HepG2 (cell line): ENCODE measurements at regions not wholly inside any gene's neighbourhood (a gene's known extent, or its start where the extent isn't known, plus 50 kb on each side); places are given as distances from the start of the nearest gene placed in this dataset.

Source experiments
- ELF3 ChIP-seq: IDR thresholded peaks from 2 replicates; pipeline ENCODE4 v1.6.1; 2016; ENCODE audit warnings: missing genetic modification reagents, missing compliant biosample characterization
- FOSL2 ChIP-seq: sonication (generic); formaldehyde crosslinking; IDR thresholded peaks from 2 replicates; pipeline ENCODE4 v1.4.0; 2020; ENCODE audit warnings: missing genetic modification reagents
- FOXC1 ChIP-seq: sonication (generic); formaldehyde crosslinking; IDR thresholded peaks from 2 replicates; pipeline ENCODE4 v1.8.0; 2022; ENCODE audit warnings: mild to moderate bottlenecking, missing genetic modification reagents, borderline replicate concordance
- MTF2 ChIP-seq: sonication (generic); formaldehyde crosslinking; IDR thresholded peaks from 2 replicates; pipeline ENCODE4 v1.5.0; 2020; ENCODE audit warnings: missing genetic modification reagents, borderline replicate concordance
- NFE2L1 ChIP-seq: sonication (generic); formaldehyde crosslinking; IDR thresholded peaks from 2 replicates; pipeline ENCODE4 v1.4.0; 2020; ENCODE audit warnings: missing genetic modification reagents, mild to moderate bottlenecking, borderline replicate concordance
- NR1H2 ChIP-seq: sonication (generic); formaldehyde crosslinking; IDR thresholded peaks from 2 replicates; pipeline ENCODE4 v1.8.1; 2022; ENCODE audit warnings: low read depth, missing genetic modification reagents, borderline replicate concordance
- PHB2 ChIP-seq: fragments of 450-650 bp; IDR thresholded peaks from 2 replicates; pipeline ENCODE4 v1.6.1; 2018; ENCODE audit not compliant: partially characterized antibody
- RELA ChIP-seq: sonication (generic); formaldehyde crosslinking; IDR thresholded peaks from 2 replicates; pipeline ENCODE4 v1.4.0; 2020; ENCODE audit warnings: missing genetic modification reagents
- SOX13 ChIP-seq, 3 experiments: fragments of 450-650 bp in 1 of 3; sonication (generic) in 1 of 3; formaldehyde crosslinking in 1 of 3; IDR thresholded peaks in 2 of 3; conservative IDR thresholded peaks in 1 of 3; 2 replicates each; pipeline versions ENCODE4 v1.5.0 to v1.6.1; 2016 to 2020; ENCODE audit warnings: antibody characterized with exemption in 1 of 3, mild to moderate bottlenecking in 1 of 3, missing compliant biosample characterization in 1 of 3, missing genetic modification reagents in 1 of 3, moderate library complexity in 1 of 3
- SRSF9 ChIP-seq: fragments of 200-400 bp; formaldehyde crosslinking; IDR thresholded peaks from 2 replicates; pipeline ENCODE4 v1.6.1; 2018; ENCODE audit warnings: borderline replicate concordance, mild to moderate bottlenecking, low read depth, low read length; ENCODE audit not compliant: insufficient read depth, poor library complexity, severe bottlenecking
- TARDBP ChIP-seq: sonication (generic); formaldehyde crosslinking; IDR thresholded peaks from 2 replicates; pipeline ENCODE4 v1.8.0; 2022; ENCODE audit warnings: mild to moderate bottlenecking, missing genetic modification reagents
- TOPORS ChIP-seq: sonication (generic); formaldehyde crosslinking; IDR thresholded peaks from 2 replicates; pipeline ENCODE4 v1.8.0; 2023; ENCODE audit warnings: mild to moderate bottlenecking, missing genetic modification reagents
- ZFX ChIP-seq: sonication (generic); formaldehyde crosslinking; IDR thresholded peaks from 2 replicates; pipeline ENCODE4 v1.4.0; 2020; ENCODE audit warnings: mild to moderate bottlenecking, low read depth, missing genetic modification reagents, moderate library complexity
- ZNF24 ChIP-seq: fragments of 450-650 bp; IDR thresholded peaks from 2 replicates; pipeline ENCODE4 v1.6.1; 2017; ENCODE audit warnings: antibody characterized with exemption, mild to moderate bottlenecking
- ZNF556 ChIP-seq: sonication (generic); formaldehyde crosslinking; IDR thresholded peaks from 2 replicates; pipeline ENCODE4 v1.4.0; 2020; ENCODE audit warnings: mild to moderate bottlenecking, missing genetic modification reagents, borderline replicate concordance
- ZNF572 ChIP-seq: sonication (generic); formaldehyde crosslinking; IDR thresholded peaks from 2 replicates; pipeline ENCODE4 v1.5.1; 2020; ENCODE audit warnings: mild to moderate bottlenecking, missing genetic modification reagents
- ZNF839 ChIP-seq: sonication (generic); formaldehyde crosslinking; IDR thresholded peaks from 2 replicates; pipeline ENCODE4 v1.4.0; 2020; ENCODE audit warnings: missing genetic modification reagents, mild to moderate bottlenecking, borderline replicate concordance
- ZNF878 ChIP-seq: sonication (generic); formaldehyde crosslinking; IDR thresholded peaks from 2 replicates; pipeline ENCODE4 v1.8.1; 2023; ENCODE audit warnings: mild to moderate bottlenecking, missing genetic modification reagents, moderate library complexity
- TF ChIP-seq, protein P1 (sequence below): sonication (generic); formaldehyde crosslinking; IDR thresholded peaks from 2 replicates; pipeline ENCODE4 v1.4.0; 2020; ENCODE audit warnings: missing genetic modification reagents
- TF ChIP-seq, protein P2 (sequence below): sonication (generic); formaldehyde crosslinking; IDR thresholded peaks from 2 replicates; pipeline ENCODE4 v1.5.0; 2020; ENCODE audit warnings: mild to moderate bottlenecking, missing genetic modification reagents, moderate library complexity
- TF ChIP-seq, protein P3 (sequence below), 2 experiments: sonication (generic) in 1 of 2; formaldehyde crosslinking in 1 of 2; IDR thresholded peaks; 2 replicates each; pipeline versions ENCODE4 v1.4.0 to v1.6.1; 2016 to 2020; ENCODE audit warnings: borderline replicate concordance in 1 of 2, low read depth in 1 of 2, mild to moderate bottlenecking in 1 of 2, missing genetic modification reagents in 1 of 2

DNA sequence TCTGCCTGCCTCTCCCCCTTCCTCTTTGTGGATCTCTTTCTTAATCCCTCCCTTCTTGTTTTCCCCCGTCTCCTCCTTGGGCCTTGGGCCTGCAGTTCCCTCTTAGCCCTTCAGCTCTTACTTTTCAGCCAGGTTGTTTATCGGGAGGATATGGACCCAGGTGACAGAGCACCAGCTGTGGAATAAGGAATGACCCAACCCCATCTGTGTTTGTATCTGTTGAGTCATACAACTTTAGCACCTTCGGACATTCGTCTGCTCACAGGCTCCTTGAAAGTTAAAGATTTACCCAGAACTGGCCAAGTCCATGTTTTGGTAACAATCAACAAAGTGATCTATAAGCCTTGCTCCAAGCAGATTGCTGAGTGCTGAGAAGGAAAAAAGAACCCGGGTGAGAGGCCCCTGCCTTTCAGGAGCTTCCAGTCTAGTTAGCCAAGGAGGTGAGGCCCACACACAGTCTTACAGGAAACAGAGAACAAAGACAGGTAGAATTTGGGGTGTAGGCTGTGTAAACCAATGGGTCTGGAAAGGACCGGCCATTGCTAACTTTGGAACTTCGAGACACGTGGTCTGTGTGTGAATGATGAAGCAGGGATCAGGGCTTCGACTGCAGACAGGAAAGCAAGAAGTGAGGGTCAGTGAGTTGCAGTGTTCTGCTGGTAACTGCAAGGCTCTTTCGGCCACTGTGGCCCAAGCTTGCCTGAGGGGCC is 66.7 kb upstream of the F3 start (continued):
- TF ChIP-seq, protein P1, sequence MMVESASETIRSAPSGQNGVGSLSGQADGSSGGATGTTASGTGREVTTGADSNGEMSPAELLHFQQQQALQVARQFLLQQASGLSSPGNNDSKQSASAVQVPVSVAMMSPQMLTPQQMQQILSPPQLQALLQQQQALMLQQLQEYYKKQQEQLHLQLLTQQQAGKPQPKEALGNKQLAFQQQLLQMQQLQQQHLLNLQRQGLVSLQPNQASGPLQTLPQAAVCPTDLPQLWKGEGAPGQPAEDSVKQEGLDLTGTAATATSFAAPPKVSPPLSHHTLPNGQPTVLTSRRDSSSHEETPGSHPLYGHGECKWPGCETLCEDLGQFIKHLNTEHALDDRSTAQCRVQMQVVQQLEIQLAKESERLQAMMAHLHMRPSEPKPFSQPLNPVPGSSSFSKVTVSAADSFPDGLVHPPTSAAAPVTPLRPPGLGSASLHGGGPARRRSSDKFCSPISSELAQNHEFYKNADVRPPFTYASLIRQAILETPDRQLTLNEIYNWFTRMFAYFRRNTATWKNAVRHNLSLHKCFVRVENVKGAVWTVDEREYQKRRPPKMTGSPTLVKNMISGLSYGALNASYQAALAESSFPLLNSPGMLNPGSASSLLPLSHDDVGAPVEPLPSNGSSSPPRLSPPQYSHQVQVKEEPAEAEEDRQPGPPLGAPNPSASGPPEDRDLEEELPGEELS (CRISPR knock-in tag) = 0 out of 2 replicates have a peak, but pooled peaks have one; percentile 35
- TF ChIP-seq RELA = no peak
- TF ChIP-seq TOPORS (CRISPR knock-in tag) = 0 out of 2 replicates have a peak, but pooled peaks have one; percentile 28
- peak; percentile 48; the same call in 1 of the 2 replicates for TF ChIP-seq ZFX (CRISPR knock-in tag)
- TF ChIP-seq ZNF572 = no peak
- TF ChIP-seq FOSL2 (CRISPR knock-in tag) = peak; percentile 80
- no peak for TF ChIP-seq ZNF878 (CRISPR knock-in tag)
- no peak for TF ChIP-seq FOXC1 (CRISPR knock-in tag)
- TF ChIP-seq, protein P2, sequence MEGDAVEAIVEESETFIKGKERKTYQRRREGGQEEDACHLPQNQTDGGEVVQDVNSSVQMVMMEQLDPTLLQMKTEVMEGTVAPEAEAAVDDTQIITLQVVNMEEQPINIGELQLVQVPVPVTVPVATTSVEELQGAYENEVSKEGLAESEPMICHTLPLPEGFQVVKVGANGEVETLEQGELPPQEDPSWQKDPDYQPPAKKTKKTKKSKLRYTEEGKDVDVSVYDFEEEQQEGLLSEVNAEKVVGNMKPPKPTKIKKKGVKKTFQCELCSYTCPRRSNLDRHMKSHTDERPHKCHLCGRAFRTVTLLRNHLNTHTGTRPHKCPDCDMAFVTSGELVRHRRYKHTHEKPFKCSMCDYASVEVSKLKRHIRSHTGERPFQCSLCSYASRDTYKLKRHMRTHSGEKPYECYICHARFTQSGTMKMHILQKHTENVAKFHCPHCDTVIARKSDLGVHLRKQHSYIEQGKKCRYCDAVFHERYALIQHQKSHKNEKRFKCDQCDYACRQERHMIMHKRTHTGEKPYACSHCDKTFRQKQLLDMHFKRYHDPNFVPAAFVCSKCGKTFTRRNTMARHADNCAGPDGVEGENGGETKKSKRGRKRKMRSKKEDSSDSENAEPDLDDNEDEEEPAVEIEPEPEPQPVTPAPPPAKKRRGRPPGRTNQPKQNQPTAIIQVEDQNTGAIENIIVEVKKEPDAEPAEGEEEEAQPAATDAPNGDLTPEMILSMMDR (CRISPR knock-in tag) = no peak
- no peak for TF ChIP-seq SRSF9
- TF ChIP-seq ZNF556 (CRISPR knock-in tag) = no peak
- no peak for TF ChIP-seq NFE2L1 (CRISPR knock-in tag)
- TF ChIP-seq MTF2 = no peak
- TF ChIP-seq, protein P3, sequence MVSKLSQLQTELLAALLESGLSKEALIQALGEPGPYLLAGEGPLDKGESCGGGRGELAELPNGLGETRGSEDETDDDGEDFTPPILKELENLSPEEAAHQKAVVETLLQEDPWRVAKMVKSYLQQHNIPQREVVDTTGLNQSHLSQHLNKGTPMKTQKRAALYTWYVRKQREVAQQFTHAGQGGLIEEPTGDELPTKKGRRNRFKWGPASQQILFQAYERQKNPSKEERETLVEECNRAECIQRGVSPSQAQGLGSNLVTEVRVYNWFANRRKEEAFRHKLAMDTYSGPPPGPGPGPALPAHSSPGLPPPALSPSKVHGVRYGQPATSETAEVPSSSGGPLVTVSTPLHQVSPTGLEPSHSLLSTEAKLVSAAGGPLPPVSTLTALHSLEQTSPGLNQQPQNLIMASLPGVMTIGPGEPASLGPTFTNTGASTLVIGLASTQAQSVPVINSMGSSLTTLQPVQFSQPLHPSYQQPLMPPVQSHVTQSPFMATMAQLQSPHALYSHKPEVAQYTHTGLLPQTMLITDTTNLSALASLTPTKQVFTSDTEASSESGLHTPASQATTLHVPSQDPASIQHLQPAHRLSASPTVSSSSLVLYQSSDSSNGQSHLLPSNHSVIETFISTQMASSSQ (IDR thresholded peaks at IDR 0.05; ENCODE audit: low read depth) = peak; percentile 68; the same call in 1 of the 2 replicates
- TF ChIP-seq, protein P3 (CRISPR knock-in tag; IDR thresholded peaks at IDR 0.05; ENCODE audit: borderline replicate concordance) = peak; percentile 59; the same call in 1 of the 2 replicates
- TF ChIP-seq TARDBP = no peak
- no peak for TF ChIP-seq NR1H2
- TF ChIP-seq ZNF839 (CRISPR knock-in tag) = no peak
- TF ChIP-seq ELF3 (CRISPR knock-in tag) = peak; percentile 22; the same call in 1 of the 2 replicates
- no peak for TF ChIP-seq ZNF24
- no peak for TF ChIP-seq SOX13 (IDR thresholded peaks at IDR 0.05)
- 0 out of 4 replicates have a peak, but pooled peaks of 1 of the 2 experiments have one; percentile 27 for TF ChIP-seq SOX13 (CRISPR knock-in tag; conservative IDR thresholded peaks at IDR 0.05 in 1 of 2, IDR thresholded peaks at IDR 0.05 in 1 of 2)
- no peak for TF ChIP-seq PHB2
